ENCODE measurements at regions not wholly inside any gene's neighbourhood (a gene's known extent, or its start where the extent isn't known, plus 50 kb on each side); places are given as distances from the start of the nearest gene placed in this dataset.

DNA sequence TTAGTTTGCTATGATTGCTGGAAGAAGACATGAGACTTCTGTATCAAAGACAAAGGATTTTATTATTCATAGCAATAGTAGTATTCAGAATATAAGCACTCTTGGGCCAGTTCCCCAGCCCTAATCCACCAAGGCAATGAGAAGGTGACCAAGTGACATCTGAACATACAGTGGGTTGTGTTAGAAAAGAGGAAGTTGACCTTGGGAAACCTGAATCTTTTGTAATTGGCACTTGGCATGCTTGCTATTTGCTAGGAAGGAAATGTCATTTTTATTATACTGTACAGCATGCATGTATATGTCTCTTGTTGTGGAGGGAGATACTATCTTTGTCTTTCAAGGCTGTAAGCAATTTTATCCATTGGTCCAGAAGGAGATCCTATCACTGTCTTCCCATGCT, 216.1 kb upstream of the FAT1 start:
- in situ Hi-C loops (cut with HindIII; ENCODE audit: low pct_unique_long_range_greater_than_20kb, low sequenced_read_pairs), result no loop called here

DNA sequence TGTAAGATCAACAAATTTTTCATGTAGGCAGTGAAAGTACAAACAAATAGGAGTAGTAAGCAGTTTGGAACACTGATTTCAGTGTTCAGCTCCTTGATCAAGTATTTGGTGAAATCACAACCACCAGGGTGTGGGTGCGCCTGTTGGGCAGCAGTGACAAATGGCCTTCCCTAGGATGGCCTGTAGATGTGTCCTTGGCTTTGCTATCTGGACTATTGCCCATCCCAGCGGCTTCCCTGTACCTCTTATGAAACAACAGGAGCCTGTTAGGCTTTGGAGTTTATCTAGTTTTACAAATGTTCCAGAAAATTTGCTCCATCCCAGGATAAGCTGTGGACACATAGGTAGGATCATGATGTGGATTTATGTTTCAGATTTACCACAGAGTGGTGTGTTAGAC, 216.8 kb upstream of the FAT1 start:
- DNase-seq (ENCODE audit: low read depth), result no peak
- in situ Hi-C loops (cut with HindIII; ENCODE audit: low pct_unique_long_range_greater_than_20kb, low sequenced_read_pairs), result no loop called here

More for the DNA sequence above, 216.1 kb upstream of the FAT1 start:
- DNase-seq (ENCODE audit: low read depth), result no peak

DNA sequence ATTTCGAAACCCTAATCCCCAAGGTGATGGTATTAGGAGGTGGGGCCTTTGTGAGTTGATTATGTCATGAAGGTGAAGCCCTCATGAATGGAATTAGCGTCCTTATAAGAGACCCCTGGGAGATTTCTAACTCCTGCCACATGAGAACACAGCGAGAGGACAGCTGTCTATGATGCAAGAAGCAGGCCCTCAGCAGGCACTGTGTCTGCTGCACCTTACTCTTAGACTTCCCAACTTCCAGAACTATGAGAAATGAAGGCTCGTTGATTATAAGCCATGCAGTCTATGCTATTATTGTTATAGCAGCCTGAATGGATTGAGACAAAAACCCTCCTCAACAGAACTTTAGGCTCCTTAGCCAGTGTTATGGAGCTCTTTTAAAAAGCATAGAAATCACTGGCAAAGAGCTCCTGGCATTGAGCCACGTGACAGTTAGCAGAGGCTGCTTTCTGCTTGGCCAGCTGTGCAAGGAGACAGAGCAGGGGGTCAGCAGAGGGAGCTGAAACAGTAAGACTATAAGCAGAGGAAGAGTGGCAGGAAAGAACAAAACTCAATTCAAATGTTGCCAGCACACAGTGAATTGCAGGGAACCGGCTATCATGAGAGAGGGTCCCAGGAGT, 219.2 kb upstream of the FAT1 start:
- in situ Hi-C loops (cut with HindIII; ENCODE audit: low pct_unique_long_range_greater_than_20kb, low sequenced_read_pairs), result no loop called here

DNA sequence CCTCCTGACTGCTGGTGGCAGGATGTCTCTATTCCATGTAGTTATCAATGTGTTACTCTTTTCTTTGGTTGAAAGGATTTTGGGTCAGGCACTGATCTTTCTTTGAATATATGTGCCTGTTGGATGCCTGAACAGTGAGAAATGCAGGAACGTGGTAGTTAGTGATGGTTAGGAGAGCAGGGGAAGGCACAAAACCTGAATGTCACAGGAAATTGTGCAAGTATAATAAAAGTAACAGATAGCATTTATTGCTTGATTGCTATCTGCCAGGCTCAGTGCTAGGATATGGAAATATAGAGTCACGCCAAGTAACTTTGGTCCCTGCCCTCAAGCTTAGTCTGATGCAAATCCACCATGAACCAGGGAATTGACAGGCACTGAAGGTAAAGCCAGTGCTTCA, 219.8 kb upstream of the FAT1 start:
- no peak for DNase-seq (ENCODE audit: low read depth)
- in situ Hi-C loops (cut with HindIII; ENCODE audit: low pct_unique_long_range_greater_than_20kb, low sequenced_read_pairs), result no loop called here

More for the DNA sequence above, 219.2 kb upstream of the FAT1 start:
- DNase-seq (ENCODE audit: low read depth), result peak; percentile 78

DNA sequence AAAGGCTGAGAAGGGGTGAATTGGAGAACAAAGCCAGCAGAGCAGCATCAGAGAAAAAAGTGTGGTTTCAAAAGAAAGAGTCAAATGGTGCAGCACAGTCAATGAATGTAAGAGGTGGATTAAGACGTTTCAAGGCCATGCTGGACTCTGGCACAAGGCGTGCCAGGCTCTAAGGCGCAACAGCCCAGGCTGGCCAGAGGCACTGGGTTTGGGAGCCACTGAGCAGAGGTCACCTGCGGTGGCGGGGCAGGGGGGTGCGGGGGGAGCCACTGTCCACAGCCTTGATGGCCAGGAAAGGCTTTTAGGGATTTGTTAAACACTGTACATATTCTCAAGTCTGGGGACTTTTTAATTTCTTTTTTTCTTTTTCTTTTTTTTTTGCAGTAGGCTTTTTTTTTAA, 222.5 kb upstream of the FAT1 start:
- in situ Hi-C loops (cut with HindIII; ENCODE audit: low pct_unique_long_range_greater_than_20kb, low sequenced_read_pairs), result no loop called here

DNA sequence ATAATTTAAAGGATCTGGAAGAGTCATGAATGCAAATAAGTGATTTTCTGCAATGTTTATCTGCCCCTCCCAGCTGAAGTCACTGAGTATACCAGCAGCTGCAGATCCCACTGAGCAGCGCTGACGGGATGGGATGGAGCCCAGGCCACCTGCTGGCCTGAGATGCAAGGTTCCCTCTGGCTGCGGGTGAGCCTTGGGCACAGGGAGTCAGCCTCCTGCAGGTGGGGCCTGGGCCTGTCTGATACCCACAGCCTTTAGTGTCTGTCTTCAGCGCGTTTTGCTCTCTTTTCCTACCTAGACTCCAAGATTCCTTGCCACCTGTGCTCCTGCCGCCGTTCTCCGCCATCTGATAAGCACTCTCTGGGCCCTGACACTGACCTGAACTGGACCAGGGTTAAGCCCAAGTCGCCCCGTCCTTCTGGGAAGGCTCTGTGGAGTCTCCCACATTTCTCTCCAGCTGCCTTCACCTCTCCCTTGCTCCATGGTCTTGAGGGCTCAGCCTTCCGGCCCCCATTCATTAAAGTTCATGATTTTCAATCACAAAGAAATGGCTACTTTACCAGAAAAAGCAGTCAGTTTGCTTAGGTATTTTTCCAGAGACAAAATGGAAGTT, 223.1 kb upstream of the FAT1 start:
- peak; percentile 55 for DNase-seq (ENCODE audit: low read depth)
- in situ Hi-C loops (cut with HindIII; ENCODE audit: low pct_unique_long_range_greater_than_20kb, low sequenced_read_pairs), result no loop called here

More for the DNA sequence above, 222.5 kb upstream of the FAT1 start:
- no peak for DNase-seq (ENCODE audit: low read depth)

DNA sequence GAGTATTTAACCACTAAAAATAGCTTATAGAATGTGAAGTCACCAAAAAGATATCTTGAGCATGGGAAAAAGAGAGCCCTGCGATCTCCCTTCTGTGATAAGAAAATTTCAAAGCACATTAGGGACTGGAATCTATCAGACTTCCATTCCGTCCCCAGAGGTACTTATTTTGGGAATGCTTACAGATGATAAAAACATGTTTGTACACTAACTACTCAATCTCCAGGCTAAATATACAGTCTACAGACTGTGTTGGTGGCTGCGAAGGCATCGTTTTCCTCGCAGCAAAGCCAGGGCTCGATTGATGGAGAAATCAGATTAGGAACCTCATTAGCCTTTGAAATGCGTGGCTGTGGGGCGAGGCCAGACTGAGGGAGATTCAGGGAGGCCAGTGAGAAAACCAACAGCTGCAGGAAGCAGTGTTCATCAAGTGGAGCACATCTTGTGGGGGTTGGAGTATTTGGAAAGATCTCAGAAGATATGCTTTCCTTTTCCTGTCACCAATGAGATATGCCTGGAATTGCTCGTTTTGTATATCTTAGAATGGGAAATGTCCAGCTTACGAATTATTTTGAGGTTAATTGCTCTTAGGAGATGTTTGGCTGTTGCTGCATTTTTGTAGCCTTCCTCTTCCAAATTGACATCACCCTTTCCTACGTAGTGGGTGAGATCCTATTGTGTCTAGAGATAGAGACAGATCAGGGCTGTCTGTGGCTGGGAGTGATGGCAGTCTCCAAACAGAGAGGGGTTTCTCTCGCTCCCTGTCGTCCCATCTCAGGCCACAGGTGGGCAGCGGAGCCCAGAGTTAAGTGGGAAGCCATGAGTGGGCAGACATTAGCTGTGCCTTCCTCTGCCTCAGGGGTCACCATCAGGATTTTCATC, 224.9 kb upstream of the FAT1 start:
- in situ Hi-C loops (cut with HindIII; ENCODE audit: low pct_unique_long_range_greater_than_20kb, low sequenced_read_pairs), result no loop called here

DNA sequence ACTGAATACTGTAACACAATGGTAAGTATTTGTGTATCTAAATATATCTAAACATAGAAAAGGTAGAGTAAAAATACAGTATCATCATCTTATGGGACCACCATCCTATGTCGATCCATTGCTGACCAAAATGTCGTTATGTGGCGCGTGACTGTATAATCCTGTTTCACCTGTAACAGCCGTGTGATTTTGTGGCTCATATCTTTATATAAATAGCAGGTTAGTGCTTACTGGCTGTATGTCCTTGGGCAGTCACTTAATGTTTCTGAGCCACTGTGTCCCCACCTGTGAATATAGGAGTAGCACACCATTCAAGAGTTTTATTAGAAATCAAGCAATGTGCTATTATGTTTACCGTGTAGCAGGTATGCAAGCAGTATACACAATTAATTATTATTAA, 226.2 kb upstream of the FAT1 start:
- DNase-seq (ENCODE audit: low read depth), result no peak
- in situ Hi-C loops (cut with HindIII; ENCODE audit: low pct_unique_long_range_greater_than_20kb, low sequenced_read_pairs), result no loop called here

More for the DNA sequence above, 224.9 kb upstream of the FAT1 start:
- no peak for DNase-seq (ENCODE audit: low read depth)

DNA sequence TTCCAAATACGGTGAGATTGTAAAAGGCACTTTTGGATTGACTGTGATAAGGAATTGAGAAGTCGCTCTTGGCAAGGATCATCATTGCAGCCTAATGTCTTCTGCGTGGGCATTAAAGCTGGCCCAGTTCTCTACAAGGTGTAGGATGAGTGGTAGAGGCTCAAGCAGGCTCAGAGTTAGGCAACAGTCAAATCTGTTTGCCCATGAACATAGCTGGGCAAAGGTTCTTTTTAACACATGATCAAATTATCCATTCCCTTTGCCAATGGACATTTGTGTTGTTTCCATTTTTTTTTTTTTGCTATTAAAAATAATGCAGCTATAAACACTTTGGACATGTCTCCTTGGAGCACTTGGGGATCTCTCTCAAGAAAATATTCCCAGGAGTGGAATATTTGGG, 229.1 kb upstream of the FAT1 start:
- in situ Hi-C loops (cut with HindIII; ENCODE audit: low pct_unique_long_range_greater_than_20kb, low sequenced_read_pairs), result no loop called here
- no peak for DNase-seq (ENCODE audit: low read depth)

DNA sequence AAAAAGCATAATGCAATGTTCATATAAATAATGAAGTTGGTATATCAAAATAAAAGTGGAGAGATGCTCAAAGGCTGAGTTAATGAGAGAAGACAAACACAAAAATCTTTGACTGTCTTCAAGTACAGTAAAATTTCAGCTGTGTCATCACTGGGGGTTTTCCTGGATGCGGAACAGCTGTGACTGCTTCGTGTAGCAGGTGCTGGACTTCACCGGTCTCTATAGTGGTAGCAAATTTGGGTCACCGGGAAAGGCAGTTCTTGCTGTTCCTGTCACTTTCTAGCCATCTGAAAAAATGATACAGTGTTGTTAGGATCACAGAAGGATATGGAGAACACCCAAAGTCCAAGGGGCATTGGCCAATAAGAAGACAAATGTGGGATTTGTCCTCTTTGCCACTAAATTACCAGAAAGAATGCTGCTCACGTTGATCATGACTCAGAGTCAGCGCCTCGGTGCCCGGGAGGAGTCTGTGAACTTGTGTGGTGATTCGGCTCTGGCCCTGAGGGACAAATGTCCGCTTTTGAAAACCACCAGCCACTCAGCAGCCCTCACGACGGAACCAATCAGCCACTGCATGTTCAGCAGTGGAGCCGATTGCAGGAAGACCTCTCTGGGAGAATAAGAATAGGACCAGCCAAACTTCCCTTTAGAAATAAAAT, 230.1 kb upstream of the FAT1 start:
- in situ Hi-C loops (cut with HindIII; ENCODE audit: low pct_unique_long_range_greater_than_20kb, low sequenced_read_pairs), result no loop called here
- peak; percentile 41 for DNase-seq (ENCODE audit: low read depth)

DNA sequence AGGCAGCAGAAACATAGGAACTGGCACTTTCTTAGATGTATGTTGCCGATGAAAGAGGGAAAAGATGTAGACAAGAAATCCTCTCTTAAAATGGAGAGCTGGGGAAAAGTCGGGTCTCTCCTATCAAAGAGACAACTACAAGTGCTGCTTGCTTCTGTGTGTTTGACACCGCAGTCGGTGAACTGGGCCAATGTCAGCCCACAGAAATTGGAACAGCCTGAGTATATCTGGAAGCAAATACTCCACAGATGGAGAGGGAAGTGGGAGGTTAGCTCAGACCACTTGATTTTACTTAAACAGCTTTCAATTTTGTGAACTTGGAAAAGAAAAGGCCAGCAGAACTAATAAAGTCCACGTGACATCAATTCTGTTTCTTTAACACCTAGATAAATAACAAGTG, 230.9 kb upstream of the FAT1 start:
- in situ Hi-C loops (cut with HindIII; ENCODE audit: low pct_unique_long_range_greater_than_20kb, low sequenced_read_pairs), result no loop called here
- no peak for DNase-seq (ENCODE audit: low read depth)

DNA sequence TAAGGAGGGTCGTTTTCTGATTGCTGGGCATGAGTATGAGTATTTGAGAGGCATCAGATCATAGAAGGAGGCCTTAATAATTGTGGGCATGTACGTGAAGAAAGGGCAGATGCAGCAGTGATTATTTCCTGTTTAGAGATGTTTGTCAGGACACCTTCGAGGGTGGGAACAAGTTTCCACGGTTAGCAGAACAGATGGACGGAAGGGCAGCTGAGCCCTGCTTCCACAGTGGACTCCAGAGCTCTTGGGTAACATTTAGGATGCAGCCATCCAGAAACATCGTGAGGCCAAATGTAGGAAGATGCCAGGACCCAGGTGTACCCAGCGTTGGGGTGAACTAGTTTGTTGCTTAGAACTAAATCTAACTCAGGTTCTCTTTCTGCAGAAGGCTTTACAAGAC, 231.3 kb upstream of the FAT1 start:
- in situ Hi-C loops (cut with HindIII; ENCODE audit: low pct_unique_long_range_greater_than_20kb, low sequenced_read_pairs), result no loop called here
- no peak for DNase-seq (ENCODE audit: low read depth)

DNA sequence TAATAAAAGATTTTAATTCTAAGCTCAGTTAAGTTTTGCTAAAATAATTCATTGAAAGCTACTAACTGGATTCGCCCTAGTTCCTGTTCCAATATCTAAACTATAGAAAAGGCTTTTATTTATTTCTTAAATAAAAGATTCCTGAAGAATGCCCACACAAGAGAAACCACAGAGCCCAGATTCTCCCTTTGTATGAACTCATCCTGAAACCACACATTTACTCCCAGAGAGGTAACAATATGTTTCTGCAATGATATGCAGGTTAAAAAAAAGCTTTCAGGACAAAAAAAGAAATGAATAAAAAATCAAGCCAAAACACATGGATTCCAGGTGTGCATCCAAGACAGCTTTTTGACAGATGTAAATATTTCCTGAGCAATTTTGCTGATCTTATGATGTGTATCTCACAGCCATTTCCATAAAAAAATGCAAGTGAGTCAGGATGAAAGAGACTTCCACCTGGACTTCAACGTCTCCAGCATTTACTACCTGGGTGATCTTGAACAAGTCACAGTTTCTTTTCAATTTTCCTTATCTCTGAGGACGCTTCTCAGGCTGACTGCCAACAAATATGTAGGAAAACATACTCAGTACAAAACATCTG, 234.4 kb upstream of the FAT1 start:
- peak; percentile 39 for DNase-seq (ENCODE audit: low read depth)
- in situ Hi-C loops (cut with HindIII; ENCODE audit: low pct_unique_long_range_greater_than_20kb, low sequenced_read_pairs), result no loop called here

DNA sequence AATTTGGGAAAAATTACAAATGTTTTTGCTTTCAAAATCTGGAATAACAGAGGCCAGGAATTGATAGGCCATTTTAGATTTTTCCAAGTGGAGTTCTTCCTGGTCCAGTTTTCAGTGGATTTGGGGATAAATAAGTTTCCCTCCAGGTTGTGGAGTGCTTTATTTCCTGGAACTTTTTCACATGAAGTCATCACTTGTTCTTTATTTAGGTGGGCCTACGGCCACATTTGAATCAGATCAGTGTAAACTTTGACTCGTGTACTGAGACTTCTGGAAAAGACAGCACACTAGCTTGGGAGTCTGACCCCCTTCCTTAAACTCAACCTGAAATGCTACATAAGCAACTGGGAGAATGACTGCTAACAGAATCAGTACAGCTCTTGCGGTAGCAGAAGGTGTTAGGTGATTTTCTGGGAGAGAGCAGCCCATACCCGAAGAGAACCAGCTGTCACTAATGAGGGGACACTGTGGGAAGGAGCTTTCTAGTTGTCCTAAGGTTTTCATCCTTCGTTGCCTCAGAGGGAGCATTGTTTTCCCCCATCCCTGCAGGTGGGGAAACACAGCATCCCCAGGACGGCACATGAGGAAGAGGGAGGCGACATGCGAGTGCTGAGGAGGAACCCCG, 235.2 kb upstream of the FAT1 start:
- DNase-seq (ENCODE audit: low read depth), result no peak
- in situ Hi-C loops (cut with HindIII; ENCODE audit: low pct_unique_long_range_greater_than_20kb, low sequenced_read_pairs), result no loop called here

DNA sequence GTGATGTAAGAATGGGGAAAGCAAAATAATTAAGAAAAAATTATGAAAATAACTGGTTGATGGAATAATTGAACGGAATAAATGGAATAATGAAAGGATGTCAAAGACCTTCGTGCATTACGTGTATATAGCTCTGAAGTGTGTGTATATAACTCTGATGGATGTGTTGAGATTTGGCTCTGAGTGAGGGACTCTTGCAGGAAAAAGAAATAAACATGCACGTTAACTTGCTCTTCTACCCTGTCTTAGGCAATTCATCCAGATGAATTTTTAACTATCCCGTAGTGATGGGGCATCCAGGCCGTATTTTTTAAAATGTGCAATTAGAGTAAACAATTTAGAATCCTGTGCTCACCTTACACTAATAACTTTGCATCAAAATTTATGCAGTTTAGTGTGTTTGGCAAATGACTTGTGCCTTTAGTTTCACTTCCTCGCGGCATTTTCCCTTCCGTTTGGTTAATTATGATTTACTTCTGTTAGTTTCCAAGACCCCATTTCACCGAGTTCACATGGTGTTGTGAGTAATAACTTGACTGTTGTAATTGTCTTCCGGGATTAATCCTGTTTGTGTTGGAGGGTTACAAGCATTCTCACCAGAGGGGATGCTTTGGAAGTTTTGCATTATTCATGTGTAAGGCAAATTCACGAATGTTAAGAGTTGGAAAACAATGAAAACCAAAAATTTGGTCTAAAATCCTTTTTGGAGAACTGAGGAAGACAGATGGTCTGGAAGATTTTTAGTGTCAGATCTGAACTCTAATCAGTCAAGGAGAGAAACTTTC, 256.5 kb upstream of the FAT1 start:
- DNase-seq (ENCODE audit: low read depth), result no peak
- in situ Hi-C loops (cut with HindIII; ENCODE audit: low pct_unique_long_range_greater_than_20kb, low sequenced_read_pairs), result no loop called here

DNA sequence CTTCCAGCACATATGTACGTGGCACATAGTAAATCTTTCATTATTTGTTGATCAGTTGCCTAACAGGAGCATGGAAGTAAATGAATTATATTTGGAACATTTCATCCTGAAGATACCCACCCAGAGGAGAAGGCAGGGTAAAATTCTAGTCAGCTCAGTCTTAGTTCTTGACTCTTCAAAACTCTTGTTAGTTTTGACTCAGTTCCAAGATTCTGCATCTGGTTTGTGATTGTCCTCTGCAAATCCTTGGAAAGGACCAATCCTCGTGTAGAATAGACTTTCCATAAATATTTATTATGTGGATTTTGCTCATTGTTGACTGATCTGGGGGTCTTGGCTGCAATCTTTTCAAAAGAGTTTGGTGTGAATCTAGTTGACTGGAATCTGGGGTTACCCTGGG, 257.5 kb upstream of the FAT1 start:
- DNase-seq (ENCODE audit: low read depth), result no peak
- in situ Hi-C loops (cut with HindIII; ENCODE audit: low pct_unique_long_range_greater_than_20kb, low sequenced_read_pairs), result no loop called here

DNA sequence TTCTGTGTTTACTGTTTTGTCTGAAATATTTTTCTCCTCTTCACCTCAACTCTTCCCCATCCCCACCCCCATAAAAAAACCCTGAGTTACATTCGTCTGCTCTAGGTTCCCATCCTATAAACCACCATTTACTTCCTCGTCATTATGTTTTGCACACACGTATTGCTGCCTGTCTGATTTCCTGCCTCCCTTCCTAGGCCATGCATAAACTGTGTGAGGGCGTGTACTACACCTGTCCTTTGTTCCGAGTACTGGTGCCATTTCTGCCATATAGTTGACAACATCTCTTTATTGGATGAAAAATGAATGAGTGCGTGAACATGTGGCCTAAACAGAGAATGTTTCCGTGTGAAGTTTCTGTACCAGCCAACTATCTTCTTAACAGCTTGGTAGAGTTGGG, 258.5 kb upstream of the FAT1 start:
- DNase-seq (ENCODE audit: low read depth), result no peak
- in situ Hi-C loops (cut with HindIII; ENCODE audit: low pct_unique_long_range_greater_than_20kb, low sequenced_read_pairs), result no loop called here

Measured in Caki2 (cell line).